Muscle of arm (tissue), 1 donor: ENCODE measurements at regions not wholly inside any gene's neighbourhood (a gene's known extent, or its start where the extent isn't known, plus 50 kb on each side); places are given as distances from the start of the nearest gene placed in this dataset.
"Not testable (repeated sequence)": the region's sequence is repeated elsewhere in the genome, so short reads cannot be mapped to it uniquely, and the experiment has no call there.

Source experiments
- DNase-seq: peaks from one replicate; pipeline ENCODE4 v3.0.0-alpha.2; 2013

DNA sequence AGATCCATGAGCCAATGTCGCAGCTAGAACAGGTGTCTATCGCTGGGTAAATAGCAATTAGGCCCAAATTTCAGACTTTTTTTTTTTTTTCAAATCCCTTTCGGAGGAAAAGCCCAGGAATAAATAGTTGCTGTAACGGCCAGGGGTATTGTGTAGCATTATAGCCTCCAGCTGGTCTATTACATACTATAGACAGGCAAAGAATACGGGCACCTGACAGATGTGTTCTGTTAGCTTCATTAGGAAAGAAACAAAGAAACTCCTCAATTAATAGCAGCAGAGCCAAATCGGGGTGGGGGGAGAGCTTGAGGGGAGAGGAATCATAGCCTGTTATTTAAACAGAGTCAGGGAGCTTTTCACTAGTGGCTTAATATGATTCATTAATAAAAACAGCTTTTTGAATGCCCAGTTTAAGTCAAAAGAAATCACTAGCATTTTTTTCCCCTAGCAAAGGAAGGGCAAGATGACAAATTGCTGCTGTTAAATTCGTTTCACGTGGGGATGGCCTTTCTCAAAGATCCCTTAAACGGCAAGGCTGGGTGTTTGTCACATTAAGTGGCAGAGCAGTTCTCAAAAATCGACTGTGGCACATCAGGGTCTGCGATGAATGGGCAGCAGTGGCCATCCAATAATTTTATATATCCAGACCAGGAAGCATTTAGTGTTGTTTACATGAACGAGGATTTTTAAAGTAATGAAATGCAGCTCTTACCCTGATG lies 139.4 kb downstream of the ID4 start:
- no peak for DNase-seq

DNA sequence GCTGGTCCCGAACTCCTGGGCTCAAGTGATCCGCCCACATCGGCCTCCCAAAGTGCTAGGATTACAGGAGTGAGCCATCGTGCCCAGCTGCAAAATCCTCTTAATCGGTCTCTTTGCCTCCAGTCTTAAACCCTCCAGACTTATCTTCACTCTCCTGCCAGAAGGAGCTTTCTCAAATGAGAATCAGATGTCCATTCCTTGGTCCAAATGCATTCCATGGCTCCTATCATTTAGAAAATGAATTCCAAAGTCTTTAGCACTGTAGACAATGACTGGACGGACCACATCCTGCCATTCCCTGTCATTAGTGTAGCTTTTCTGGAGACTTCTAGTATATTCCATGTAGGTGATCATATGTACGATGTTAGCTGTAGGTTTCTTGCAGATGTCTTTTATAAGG lies 141.9 kb downstream of the ID4 start:
- no peak for DNase-seq

DNA sequence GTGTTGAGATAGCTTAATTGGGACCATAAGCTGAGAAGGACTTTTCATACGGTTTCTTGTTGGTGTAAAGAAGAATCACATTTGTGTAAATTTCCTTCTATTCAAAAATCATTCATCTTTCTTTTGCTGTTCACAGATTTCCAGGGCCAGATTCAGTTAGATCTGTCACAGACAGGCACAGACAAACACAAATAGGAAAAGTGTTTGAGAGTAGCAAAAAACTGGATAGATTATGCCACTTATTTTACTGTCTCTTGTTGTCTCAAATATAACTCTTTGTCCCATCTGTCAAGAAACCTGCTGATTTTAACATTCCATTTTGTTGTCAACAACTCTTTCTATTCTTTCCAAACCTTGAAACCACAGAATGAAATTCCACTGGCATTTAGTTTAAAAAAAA lies 142.8 kb downstream of the ID4 start:
- no peak for DNase-seq

DNA sequence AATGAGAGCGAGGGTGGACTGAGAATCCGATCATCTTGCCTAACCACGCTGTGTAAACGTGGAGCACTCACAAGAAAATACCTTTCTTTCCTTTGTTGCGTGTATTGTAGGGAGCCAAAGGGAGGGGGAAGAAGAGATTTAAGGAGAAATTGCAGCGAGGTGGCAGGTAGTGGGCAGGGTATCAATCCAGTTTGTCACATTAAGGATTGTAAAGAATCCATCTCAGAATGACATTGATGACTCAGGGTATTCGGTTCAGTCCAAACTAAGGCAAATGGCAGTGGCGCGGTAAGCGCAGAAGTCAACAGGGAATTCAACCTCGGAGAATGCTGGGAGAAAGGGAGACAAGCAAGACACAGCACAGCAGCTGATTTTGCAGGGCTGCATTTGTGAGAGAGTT lies 146.2 kb downstream of the ID4 start:
- no peak for DNase-seq

DNA sequence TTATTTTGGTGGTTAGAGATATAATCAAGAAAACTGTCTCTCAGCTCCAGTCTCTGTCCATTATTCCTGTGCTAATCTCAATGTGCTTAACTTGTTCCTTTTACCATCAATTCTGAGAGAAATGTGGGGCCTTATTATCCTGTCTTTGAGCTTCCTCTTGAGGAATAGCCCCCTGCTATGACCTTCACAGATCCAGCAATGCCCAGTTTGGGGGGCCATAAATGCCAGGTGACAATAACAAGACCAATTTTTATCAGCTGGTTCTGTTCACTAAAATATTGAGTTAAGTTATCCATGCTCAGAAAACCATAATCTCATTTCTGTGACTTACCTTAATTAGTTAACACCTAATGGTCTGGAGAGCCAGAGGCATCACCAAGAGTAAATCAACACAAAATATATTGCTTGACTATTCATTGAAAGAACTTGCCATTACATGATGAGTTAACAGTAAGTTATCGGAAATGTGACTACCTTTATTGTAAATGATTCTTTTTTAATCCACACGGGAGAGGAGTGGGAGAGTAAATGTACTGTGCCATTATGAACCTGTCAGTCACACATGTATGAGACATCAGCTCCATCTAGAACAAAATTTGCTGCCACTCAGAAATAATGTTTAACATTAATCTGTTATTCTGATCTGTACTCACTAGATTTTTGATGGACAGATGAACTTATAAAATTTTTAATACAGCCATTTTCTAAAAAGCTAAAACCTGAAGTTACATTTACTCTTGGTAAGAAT lies 149.7 kb downstream of the ID4 start:
- no peak for DNase-seq

DNA sequence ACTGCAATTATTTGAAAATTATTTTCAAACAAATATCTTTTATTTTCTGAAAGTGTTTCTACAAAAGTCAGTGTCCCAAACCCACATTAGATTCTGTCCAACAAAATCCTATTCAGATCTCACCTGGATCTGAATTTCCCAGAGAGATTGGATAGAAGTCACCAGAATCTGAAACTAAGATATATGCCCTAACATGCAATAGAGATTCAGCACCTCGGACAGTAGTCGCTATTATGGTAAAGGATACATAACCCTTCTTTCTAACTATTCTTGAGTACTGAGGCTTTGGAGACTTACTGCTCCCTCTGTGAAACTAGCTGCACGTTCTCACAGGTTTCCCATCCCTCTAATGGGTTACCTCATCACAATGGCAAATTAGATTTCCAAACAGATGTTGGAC lies 151.4 kb downstream of the ID4 start:
- peak; percentile 9 for DNase-seq

DNA sequence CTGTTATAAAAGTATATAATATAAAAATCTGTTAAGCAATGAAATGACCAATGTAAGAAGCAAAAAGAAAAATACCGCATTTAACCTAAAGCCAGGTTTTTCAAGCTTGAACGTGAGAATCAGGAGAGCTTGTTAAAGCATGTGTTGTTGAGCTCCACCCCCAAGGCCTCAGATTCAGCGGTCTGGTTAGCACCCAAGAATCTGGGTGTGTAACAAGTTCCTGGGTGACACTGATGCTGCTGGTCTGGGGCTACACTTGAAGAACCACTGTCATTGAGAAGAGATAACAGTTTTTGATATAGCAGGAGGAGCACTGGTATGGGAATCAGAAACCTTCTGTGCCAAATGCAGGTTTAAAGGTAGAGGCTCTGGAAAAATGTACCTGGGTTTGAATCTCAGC lies 154.0 kb downstream of the ID4 start:
- no peak for DNase-seq

DNA sequence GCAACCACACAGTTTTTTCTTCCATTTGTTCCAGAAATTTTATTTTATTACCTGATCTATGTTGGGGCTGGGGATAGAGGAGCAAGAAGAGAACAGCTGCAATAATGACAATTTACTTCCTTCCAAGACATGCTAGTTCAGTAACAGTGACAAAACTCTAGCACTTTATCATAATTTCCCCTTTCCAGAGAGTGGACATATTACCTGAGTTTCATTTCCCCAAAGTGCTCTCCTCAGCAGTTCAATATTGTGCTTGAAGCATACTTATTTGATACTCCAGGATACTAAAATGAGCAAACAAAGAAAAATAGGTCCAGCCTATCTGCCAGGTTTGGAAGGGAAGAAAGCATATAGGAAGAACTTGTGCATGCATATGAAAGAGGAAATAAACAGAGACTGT lies 157.7 kb downstream of the ID4 start:
- DNase-seq, result no peak

DNA sequence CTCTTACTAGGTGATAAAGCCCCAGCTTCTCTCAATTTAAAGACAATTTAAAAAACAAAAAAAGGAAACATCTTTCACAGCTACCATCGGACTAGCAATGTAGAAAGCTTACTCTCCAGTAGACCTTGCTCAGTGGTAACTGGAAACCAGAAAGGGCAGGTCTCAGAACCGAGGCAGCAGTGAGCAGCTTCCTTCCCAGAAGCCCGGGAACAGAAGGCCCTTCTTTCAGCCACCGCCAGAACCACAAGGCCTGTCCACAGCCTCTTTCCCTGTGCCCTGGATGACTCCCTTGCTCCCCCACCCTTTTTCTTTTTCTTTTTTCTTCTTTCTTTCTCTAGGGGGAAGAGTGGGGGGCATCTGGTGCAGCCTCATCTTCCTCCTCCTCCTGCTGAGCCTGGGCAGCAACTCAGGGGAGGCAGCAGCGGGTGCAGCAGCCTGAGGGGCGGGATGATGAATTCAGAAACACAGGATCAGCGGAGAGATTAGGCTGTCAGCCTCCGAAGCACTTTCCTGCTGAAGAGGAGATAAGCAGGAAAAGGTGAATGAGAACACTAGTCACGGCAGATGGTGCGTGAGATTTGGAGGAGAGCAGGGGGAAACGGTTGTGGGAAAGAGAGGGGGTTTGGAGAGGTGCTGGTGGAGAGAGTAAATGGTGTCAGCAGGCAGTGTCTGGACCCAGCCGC lies 158.5 kb downstream of the ID4 start:
- no peak for DNase-seq

DNA sequence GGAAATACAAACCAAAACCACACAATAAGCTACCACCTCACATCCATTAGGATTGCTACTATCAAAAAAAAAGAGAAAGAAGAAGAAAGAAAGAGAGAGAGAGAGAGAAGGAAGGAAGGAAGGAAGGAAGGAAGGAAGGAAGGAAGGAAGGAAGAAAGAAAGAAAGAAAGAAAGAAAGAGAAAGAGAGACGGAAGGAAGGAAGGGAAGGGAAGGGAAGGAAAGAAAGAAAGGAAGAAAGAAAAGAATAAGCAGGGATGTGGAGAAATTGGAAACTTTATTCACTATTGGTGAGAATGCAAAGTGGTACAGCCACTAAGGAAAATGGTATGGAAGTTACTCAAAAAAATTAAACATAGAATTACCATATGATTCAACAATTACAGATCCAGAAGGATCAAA lies 159.9 kb downstream of the ID4 start:
- DNase-seq, result no peak

DNA sequence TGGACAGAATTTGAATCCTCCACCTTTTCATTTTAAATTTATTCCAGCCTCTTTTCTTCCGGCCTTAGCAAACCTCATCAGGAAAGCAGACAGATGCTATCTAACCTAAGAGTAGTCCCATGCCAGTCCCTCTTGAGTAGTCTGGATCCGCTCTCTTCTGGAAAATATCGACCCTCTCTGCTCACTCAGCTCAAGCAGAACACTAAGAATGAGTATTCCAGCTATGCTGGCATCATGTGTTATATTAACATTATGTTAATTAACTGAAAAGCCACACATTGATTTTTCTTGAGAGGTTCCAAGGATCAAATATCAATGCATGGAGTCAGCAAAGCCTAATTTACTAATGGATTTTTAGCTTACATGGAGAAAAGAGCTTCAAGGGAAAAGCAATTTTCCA lies 161.4 kb downstream of the ID4 start:
- DNase-seq, result no peak

DNA sequence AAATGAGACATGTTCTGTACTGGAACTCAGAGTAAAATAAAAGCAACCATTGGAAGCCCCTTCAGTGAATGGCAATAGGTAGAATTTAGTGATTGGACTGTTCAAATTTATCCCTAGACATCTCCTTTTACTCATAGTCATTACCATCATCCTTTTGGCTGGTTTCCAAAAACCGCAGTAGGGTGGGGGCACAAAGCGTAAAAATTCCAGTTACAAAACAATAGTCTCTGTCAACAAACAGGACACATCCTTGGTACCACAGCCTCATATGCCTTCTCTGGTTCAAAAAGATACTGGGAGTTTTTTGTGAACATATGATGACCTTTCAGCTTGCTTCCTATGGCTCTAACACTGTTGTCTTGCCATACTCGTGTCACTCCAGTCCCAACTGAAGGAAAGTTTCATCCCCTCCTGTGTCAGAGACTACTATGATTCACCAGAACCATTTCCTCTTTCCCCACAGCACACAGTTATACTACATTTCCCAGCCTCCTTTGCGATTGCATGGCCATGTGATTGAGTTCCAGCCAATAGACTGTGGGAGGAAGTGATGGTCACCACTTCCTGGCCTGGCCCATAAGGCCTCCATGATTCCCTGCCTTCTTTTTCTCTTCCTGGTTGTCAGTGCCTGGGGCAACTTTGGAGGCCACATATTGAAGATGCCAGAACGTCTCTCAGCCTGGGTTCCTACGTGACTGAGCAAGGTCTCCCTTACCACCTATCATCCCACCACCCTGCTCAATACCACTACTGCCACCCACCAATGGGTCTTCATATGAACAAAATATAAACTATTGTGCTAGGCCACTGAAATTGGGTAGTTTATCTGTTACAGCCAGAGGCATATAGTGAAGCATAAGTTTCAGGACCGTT lies 162.4 kb downstream of the ID4 start:
- no peak for DNase-seq

DNA sequence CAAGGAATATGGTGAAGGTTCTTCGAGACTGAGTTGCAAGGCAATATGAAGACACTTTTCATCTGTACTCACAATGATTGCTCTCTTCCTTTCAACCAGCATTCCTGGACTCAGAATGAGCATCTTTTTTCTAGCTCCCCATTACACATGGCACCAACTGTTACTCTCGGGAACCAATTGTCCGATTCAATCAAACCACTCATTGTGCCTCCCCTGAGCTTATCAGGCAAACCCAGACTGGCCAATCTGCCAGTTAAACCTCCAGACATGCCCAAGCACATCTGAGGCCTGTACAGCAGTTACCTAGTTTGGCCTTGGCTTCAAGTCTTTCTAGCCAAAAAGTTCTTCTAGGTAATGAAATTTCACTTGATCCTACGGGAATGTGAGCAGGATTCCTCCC lies 164.1 kb downstream of the ID4 start:
- no peak for DNase-seq

DNA sequence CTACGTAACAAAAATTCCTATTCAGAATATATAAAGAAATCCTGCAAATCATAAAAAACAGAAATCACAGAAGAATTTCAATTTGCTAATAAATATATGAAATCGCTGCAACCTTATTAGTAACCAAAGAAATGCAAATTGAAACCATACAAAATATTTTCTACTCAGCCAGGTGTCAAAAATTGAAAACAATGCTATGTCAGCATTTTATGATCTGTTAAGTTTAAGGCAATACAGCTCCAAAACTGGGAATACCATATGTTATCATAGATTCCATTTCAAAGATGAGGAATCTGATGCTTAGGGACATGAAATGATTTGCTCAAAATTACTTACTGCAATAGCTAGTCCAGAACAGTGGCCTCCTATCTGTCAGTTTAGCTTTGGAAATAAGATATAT lies 168.9 kb downstream of the ID4 start:
- no peak for DNase-seq

DNA sequence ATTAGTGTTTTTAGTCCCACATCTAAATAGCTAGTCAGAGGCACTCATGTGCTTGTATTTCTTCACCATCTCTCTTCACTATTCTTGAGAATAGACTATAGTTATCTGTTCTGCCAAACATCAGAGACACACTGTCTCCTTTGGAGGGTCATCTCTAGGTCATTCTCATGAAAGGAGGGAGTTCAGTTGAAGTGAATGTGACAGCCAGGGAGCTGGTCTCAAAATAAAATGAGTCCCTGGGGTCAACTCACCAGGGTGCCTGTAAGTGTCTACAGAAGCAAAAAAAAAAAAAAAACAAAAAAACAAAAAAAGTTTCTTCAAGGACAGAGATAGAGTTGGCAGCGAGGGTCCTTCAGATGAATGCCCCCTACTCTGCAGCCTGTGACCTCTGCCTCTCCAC lies 171.0 kb downstream of the ID4 start:
- no peak for DNase-seq

DNA sequence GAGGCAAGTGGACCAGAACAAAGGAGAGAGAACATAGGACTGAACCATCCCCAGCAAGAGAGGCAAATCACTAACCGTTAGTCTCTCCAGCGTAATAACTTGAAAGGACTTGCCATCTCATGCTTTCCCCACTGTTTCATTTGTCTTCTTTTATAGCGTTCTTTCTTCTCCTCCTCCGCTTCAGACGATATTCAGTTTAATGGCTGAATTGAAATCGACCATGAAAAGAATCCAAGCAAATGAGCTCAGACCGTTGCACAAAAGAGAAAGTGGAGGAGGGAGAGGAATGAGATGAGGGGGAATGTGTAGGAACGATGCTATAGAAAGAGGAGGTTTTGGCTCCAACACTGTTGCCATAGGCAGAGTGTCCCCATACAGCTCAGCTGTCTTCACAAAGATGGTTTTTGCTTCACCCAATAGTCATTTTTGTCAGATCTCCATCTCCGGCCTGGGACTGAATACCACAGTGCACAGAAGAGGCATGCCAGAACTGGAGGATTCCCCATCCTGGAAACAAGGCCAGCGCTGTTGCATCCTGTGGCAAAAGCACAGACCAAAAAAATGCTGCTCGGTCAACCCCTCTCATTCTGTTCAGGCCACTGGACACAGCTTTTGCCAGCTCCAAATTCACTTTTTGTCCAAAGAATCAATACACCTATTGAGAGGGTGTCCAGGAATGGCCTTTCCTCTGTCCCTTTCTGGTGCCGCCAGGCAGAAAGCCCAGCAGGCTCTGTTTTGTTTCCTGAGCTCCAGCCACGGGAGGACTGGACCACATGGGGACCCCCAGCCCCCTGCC lies 176.1 kb downstream of the ID4 start:
- no peak for DNase-seq

DNA sequence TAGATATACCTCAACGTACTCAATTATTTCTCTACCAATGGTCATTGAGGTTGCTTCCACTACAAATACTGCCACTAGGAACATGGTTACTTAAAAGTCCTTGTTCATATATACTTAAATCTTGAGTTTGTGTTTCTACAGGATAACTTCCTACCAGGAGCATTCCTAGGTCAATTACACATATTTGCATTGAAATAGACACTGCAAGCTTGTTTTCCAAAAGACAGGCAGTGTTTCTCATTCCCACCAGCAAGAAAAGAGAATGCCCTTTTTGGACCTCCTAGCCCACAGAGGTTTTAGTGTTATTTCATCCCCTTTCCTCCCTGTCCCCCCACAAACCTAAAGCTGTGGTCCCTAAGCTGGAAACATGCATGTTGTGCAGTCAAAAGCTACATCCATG lies 177.3 kb downstream of the ID4 start:
- no peak for DNase-seq

DNA sequence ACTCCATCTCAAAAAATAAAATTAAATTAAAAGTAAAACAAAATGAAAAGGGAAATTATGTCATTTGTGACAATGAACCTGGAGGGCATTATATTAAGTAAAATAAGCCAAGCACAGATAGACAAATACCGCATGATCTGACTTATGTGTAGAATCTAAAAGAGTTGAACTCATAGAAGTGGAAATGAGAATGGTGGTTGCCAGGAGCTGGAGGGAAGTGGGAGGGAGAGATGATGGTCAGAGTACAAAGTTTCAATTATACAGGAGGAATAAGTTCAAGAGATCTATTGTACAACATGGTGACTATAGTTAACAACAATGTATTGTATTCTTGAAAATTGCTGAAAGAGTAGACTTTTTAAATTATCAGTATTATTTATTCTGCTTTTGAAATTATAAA lies 183.4 kb downstream of the ID4 start:
- DNase-seq, result no peak

DNA sequence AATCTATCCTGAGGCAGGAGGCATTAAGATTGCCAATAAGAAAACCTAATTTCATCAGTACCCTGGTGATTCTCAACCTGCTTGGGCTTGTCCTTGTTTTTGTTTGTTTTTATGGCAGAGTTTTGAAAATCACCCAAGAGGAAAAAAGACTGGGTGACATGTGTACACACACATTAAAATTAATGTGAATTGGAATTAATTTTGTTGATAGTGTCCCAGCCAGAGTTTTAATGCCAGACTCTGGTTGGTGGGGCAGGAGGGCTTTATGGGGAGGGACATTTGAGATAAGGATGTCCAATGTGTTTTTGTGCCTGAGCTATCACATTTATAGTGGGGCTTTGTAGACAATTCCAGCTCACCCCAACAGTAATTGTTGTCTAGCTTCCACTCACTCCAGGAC lies 184.6 kb downstream of the ID4 start:
- no peak for DNase-seq

DNA sequence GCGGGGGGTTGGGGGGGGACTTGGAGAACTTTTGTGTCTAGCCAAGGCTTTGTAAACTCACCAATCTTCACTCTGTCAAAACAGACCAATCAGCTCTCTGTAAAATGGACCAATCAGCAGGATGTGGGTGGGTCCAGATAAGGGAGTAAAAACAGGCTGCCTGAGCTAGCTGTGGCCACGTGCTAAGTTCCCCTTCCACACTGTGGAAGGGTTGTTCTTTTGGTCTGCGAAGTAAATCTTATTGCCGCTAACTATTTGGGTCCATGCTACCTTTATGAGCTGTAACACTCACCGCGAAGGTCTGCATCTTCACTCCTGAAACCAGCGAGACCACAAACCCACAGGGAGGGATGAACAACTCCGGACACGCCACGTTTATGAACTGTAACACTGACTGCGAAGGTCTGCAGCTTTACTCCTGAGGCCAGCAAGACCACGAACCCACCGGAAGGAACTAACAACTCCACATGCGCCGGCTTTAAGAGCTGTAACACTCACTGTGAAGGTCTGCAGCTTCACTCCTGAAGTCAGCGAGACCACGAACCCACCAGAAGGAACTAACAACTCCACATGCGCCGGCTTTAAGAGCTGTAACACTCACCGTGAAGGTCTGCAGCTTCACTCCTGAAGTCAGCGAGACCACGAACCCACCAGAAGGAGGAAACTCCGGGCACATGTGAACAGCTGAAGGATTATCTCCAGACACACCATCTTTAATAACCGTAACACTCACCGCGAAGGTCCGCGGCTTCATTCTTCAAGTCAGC lies 186.6 kb downstream of the ID4 start:
- not testable (repeated sequence) for DNase-seq

DNA sequence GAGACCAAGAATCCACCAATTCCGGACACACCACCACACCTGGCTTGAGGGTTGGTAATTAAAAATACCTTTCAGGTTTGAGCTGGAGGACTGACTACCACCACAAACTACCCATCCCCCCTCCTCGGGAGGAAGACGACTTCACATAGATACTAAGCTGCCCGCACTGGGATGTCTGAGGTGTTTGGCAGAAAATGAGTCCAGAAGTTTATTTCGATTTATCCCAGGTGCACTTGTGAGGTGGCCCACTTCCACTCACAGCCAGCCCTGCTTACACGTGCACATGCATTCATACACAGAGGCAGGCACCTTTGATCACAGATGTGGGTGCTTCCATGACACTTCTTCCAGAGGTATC lies 187.1 kb downstream of the ID4 start:
- DNase-seq, result no peak
